ENCODE measurements at regions not wholly inside any gene's neighbourhood (a gene's known extent, or its start where the extent isn't known, plus 50 kb on each side); places are given as distances from the start of the nearest gene placed in this dataset.
A peak's percentile ranks its signal among the peaks of the same experiment; 100 is the strongest.
"Not testable (repeated sequence)": the region's sequence is repeated elsewhere in the genome, so short reads cannot be mapped to it uniquely, and the experiment has no call there.

- CTCF ChIA-PET; in situ Hi-C loops (cut with HindIII; ENCODE audit: low pct_unique_long_range_greater_than_20kb, low sequenced_read_pairs); POLR2A ChIA-PET; H3K9me3 ChIP-seq (ENCODE audit: control insufficient read depth, insufficient read depth, low read depth, low read length); H3K36me3 ChIP-seq (ENCODE audit: control insufficient read depth, insufficient read depth, low read length); H3K4me1 ChIP-seq (ENCODE audit: control insufficient read depth, insufficient read depth, low read length); DNase-seq (ENCODE audit: low read depth, low spot score); BruUV-seq (replicated peaks); H3K27me3 ChIP-seq (ENCODE audit: control insufficient read depth, insufficient read depth, low read length); ATAC-seq; intact Hi-C loops (cut with micrococcal nuclease; ENCODE audit: unreplicated experiment); H3K4me3 ChIP-seq (ENCODE audit: low read depth in 2 of 2, low read length in 2 of 2); H3K27ac ChIP-seq (ENCODE audit: low read length): not testable (repeated sequence)
Measured at GRCh38 chr1:206333897-206334296, 130.6 kb downstream of the SRGAP2 start.

GRCh38 chr1:206334481-206334880, 131.1 kb downstream of the SRGAP2 start:
- intact Hi-C loops (cut with micrococcal nuclease; ENCODE audit: unreplicated experiment); ATAC-seq; DNase-seq (ENCODE audit: low read depth, low spot score); H3K4me3 ChIP-seq (ENCODE audit: low read depth in 2 of 2, low read length in 2 of 2); H3K27me3 ChIP-seq (ENCODE audit: control insufficient read depth, insufficient read depth, low read length); POLR2A ChIA-PET; BruUV-seq (replicated peaks); H3K9me3 ChIP-seq (ENCODE audit: control insufficient read depth, insufficient read depth, low read depth, low read length); in situ Hi-C loops (cut with HindIII; ENCODE audit: low pct_unique_long_range_greater_than_20kb, low sequenced_read_pairs); H3K4me1 ChIP-seq (ENCODE audit: control insufficient read depth, insufficient read depth, low read length); H3K36me3 ChIP-seq (ENCODE audit: control insufficient read depth, insufficient read depth, low read length); CTCF ChIA-PET; H3K27ac ChIP-seq (ENCODE audit: low read length): not testable (repeated sequence)

DNA sequence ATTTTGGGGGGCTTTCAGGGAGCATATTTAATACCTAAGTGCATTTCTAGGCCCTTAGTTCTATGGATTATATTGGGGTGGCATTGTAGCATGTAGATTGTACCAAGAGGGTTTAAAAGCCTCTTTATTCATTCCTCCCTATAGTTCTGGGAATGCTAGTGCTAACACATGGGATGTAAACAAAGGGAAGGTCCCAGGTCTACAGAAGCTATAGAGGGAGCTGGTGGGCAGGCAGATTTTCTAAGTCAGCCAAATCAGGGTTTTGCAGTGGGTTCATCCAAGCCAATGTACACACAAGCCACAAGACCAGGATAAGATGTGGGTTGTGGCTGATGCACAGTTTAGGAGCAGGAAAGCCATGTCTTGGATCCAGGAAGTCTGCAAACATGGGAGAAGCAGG, 131.8 kb downstream of the SRGAP2 start:
- in situ Hi-C loops (cut with HindIII; ENCODE audit: low pct_unique_long_range_greater_than_20kb, low sequenced_read_pairs); H3K4me3 ChIP-seq (ENCODE audit: low read depth in 2 of 2, low read length in 2 of 2); H3K4me1 ChIP-seq (ENCODE audit: control insufficient read depth, insufficient read depth, low read length); DNase-seq (ENCODE audit: low read depth, low spot score); BruUV-seq (replicated peaks); ATAC-seq; H3K27me3 ChIP-seq (ENCODE audit: control insufficient read depth, insufficient read depth, low read length); POLR2A ChIA-PET; H3K9me3 ChIP-seq (ENCODE audit: control insufficient read depth, insufficient read depth, low read depth, low read length); intact Hi-C loops (cut with micrococcal nuclease; ENCODE audit: unreplicated experiment); H3K36me3 ChIP-seq (ENCODE audit: control insufficient read depth, insufficient read depth, low read length); CTCF ChIA-PET; H3K27ac ChIP-seq (ENCODE audit: low read length): not testable (repeated sequence)

DNA sequence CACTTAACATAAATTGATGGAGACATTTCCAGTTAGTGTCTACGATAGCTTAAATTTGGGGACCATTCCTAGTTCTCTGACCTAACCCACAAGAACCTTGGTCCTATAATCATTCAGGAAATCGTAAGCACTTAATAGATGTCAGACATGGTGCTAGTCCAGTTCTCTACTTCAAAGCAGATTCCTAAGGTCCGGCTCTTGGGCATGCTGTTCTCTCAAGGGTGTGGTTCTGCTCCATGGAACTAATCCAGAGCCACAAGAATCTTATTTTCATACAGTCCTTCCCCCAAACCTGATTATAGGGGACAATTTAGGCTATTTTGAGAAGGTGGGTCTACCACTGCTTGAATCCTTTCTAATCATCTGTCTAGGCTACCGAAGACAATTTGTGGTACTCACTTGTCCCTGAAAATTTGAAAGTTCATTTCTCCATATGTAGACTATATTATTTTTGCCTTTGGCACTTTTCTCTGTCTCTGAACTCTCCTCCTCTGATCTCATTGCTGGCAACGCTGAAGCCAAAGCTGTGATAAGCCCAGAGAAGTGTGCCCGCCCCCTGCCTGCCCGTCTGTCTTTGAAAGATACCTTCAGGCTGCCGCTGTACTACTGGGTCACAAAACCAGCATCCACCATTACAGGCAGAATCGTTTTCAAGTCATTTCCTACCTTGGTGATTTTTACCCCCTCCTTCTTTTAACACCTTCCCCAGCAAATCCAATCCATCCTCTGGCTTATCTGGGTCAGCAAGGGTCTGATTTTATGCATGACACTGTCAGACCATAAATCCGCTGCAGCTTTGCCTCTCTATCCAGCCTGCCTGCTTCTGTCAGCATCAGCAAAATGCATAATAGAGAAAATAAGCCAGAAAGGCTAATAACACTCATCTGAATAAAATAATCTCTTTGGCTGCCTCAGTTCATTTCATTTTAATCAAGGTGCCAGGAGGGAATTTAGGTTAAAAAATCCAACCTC, 132.8 kb downstream of the SRGAP2 start:
- in situ Hi-C loops (cut with HindIII; ENCODE audit: low pct_unique_long_range_greater_than_20kb, low sequenced_read_pairs); H3K27ac ChIP-seq (ENCODE audit: low read length); intact Hi-C loops (cut with micrococcal nuclease; ENCODE audit: unreplicated experiment); H3K36me3 ChIP-seq (ENCODE audit: control insufficient read depth, insufficient read depth, low read length); DNase-seq (ENCODE audit: low read depth, low spot score); H3K9me3 ChIP-seq (ENCODE audit: control insufficient read depth, insufficient read depth, low read depth, low read length); H3K4me1 ChIP-seq (ENCODE audit: control insufficient read depth, insufficient read depth, low read length); H3K27me3 ChIP-seq (ENCODE audit: control insufficient read depth, insufficient read depth, low read length); CTCF ChIA-PET; ATAC-seq; POLR2A ChIA-PET; BruUV-seq (replicated peaks); H3K4me3 ChIP-seq (ENCODE audit: low read depth in 2 of 2, low read length in 2 of 2): not testable (repeated sequence)

DNA sequence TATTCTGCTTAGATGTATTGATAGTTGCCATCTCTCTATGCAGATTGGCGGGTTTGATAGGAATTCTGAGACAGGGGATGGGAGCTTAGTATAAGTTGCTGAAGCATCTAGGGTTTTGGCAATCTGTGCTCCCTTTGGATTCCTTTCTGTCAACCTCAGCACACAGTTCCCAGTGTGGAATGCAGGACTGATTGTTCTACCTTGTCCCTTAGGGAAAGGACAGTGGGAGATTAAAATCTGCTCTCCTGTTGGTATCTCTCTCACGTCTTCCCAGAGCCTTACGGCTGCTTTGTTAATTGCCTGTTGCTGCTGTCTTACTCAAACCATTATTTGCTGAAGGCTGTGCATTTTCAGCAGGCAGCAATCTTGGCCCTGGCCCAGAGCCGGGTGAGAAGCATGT, 133.3 kb upstream of the IKBKE start:
- H3K9me3 ChIP-seq (ENCODE audit: control insufficient read depth, insufficient read depth, low read depth, low read length); H3K27ac ChIP-seq (ENCODE audit: low read length); POLR2A ChIA-PET; in situ Hi-C loops (cut with HindIII; ENCODE audit: low pct_unique_long_range_greater_than_20kb, low sequenced_read_pairs); BruUV-seq (replicated peaks); DNase-seq (ENCODE audit: low read depth, low spot score); H3K4me3 ChIP-seq (ENCODE audit: low read depth in 2 of 2, low read length in 2 of 2); H3K27me3 ChIP-seq (ENCODE audit: control insufficient read depth, insufficient read depth, low read length); H3K36me3 ChIP-seq (ENCODE audit: control insufficient read depth, insufficient read depth, low read length); CTCF ChIA-PET; H3K4me1 ChIP-seq (ENCODE audit: control insufficient read depth, insufficient read depth, low read length); intact Hi-C loops (cut with micrococcal nuclease; ENCODE audit: unreplicated experiment): not testable (repeated sequence)
- peak; percentile 68 for ATAC-seq

DNA sequence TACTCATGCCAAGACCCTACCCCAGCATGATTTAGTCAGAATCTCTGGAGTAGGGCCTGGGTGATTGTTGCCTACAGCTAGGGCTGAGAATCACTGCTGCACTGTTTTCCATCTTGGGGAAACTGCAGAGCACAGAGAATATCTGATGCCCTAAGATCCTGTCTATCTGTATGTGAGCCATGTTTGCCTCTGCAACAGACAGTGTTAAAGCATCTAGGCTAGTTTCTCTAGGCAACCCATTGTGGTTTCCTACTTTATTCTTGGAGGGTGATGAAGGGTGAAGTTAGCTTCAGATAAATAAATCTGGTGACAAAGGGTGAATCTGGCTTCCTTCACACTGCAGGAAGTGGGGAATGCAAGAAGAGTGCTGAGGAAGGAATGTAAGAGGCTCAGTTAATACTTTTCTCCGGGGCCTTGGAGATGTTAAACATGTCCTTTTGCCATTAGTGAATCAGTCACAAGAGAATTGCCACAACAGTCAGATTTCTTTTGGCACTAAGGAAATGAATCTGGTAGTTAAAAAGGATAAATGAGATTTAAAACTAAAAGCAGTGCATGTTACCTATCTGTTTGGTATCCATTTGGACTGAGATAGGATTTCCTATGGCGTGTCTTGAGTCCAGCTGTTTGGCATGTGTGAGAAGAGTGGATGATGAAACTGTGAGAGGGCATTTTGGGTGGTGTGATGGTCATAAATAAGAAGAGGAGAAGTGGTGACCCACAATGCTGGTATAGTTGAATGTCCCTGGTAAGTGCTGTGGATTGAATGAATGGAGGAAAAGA, 119.6 kb upstream of the IKBKE start:
- BruUV-seq (replicated peaks); H3K27me3 ChIP-seq (ENCODE audit: control insufficient read depth, insufficient read depth, low read length); ATAC-seq; H3K27ac ChIP-seq (ENCODE audit: low read length); DNase-seq (ENCODE audit: low read depth, low spot score); intact Hi-C loops (cut with micrococcal nuclease; ENCODE audit: unreplicated experiment); in situ Hi-C loops (cut with HindIII; ENCODE audit: low pct_unique_long_range_greater_than_20kb, low sequenced_read_pairs); H3K4me3 ChIP-seq (ENCODE audit: low read depth in 2 of 2, low read length in 2 of 2); POLR2A ChIA-PET; H3K9me3 ChIP-seq (ENCODE audit: control insufficient read depth, insufficient read depth, low read depth, low read length); H3K36me3 ChIP-seq (ENCODE audit: control insufficient read depth, insufficient read depth, low read length); H3K4me1 ChIP-seq (ENCODE audit: control insufficient read depth, insufficient read depth, low read length); CTCF ChIA-PET: not testable (repeated sequence)

GRCh38 chr1:206351276-206352052, 118.8 kb upstream of the IKBKE start:
- BruUV-seq (replicated peaks); H3K9me3 ChIP-seq (ENCODE audit: control insufficient read depth, insufficient read depth, low read depth, low read length); ATAC-seq; DNase-seq (ENCODE audit: low read depth, low spot score); in situ Hi-C loops (cut with HindIII; ENCODE audit: low pct_unique_long_range_greater_than_20kb, low sequenced_read_pairs); POLR2A ChIA-PET; H3K4me1 ChIP-seq (ENCODE audit: control insufficient read depth, insufficient read depth, low read length); H3K4me3 ChIP-seq (ENCODE audit: low read depth in 2 of 2, low read length in 2 of 2); CTCF ChIA-PET; intact Hi-C loops (cut with micrococcal nuclease; ENCODE audit: unreplicated experiment); H3K36me3 ChIP-seq (ENCODE audit: control insufficient read depth, insufficient read depth, low read length); H3K27ac ChIP-seq (ENCODE audit: low read length); H3K27me3 ChIP-seq (ENCODE audit: control insufficient read depth, insufficient read depth, low read length): not testable (repeated sequence)

Measured in Panc1 (cell line).